Loucy (cell line): ENCODE measurements at regions not wholly inside any gene's neighbourhood (a gene's known extent, or its start where the extent isn't known, plus 50 kb on each side); places are given as distances from the start of the nearest gene placed in this dataset.
"Not testable (repeated sequence)": the region's sequence is repeated elsewhere in the genome, so short reads cannot be mapped to it uniquely, and the experiment has no call there.

Experiments used
- CTCF ChIP-seq: fragments of 200-600 bp; sonication (generic); conservative IDR thresholded peaks from 2 replicates; pipeline ENCODE4 v1.5.1; 2014; ENCODE audit warnings: mild to moderate bottlenecking, antibody characterized with exemption, low read length
- EZH2phosphoT487 ChIP-seq: fragments of 200-600 bp; IDR thresholded peaks from 2 replicates; pipeline ENCODE4 v1.6.1; 2018; ENCODE audit warnings: antibody characterized with exemption, mild to moderate bottlenecking, moderate library complexity, borderline replicate concordance

DNA sequence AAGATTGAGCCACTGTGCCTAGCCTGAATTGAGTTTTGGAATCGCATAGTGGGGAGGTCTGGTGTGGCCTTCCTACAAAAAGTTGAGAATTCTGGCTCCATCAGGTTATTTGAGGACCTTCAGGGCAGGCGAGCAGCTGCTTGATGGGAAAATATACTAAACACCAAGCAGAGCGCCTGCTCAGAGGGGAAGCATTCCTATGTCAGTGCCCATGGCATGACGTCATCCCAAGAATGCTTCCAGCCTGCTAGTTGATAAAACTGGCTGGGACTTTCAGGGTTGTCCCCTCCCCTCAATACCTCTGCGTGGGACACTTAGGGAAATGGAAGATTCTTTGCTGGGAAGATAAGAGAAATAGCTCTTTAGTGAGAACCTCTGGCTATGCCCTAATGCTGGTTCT is 174.9 kb upstream of the NBPF12 start:
- not testable (repeated sequence) for TF ChIP-seq CTCF, EZH2phosphoT487
